ENCODE measurements at regions not wholly inside any gene's neighbourhood (a gene's known extent, or its start where the extent isn't known, plus 50 kb on each side); places are given as distances from the start of the nearest gene placed in this dataset.
"Not testable (repeated sequence)": the region's sequence is repeated elsewhere in the genome, so short reads cannot be mapped to it uniquely, and the experiment has no call there.

DNA sequence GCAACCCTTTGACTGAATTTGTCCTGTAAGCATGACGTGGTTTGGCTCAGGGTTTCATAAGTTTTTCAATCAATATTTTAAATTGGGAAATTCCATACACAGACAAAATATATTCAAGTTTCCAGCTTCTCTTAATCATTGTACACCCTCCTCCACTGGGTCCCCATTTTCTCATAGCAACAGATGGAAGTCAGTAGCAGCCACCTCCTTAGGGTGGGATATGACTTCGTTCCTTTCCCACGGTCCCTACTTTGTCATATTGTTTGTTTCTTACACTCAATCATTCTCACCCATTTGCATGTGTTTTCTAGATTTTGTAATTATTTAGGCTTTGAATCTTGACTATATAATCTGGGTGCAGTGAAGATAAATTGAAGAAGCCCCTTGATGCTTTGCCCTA, 664.5 kb upstream of the IGFBP7 start:
- 80 to 81% methylated on average over 3 of the region's 3 CpGs for WGBS, 2 donors
- Histone ChIP-seq H3K4me3 (ENCODE audit: low read depth in 1 of 2, low read length in 2 of 2) (no peak overlapping the region), H3K9me3 (ENCODE audit: control insufficient read depth in 2 of 2, insufficient read depth in 1 of 2, low read depth in 1 of 2, low read length in 1 of 2) (no peaks in the 10 kb centered on the region), H3K4me1 (ENCODE audit: control insufficient read depth in 2 of 2, insufficient read depth in 2 of 2, low read length in 1 of 2) (no peaks in the 10 kb centered on the region), H3K27me3 (ENCODE audit: control insufficient read depth in 1 of 2, insufficient read depth in 2 of 2, low read length in 2 of 2) (no peaks in the 10 kb centered on the region), H3K27ac (ENCODE audit: low read depth in 2 of 2, low read length in 1 of 2) (no peak overlapping the region), H3K36me3 (ENCODE audit: control insufficient read depth in 2 of 2, insufficient read depth in 2 of 2, low read length in 1 of 2) (no peaks in the 10 kb centered on the region)

DNA sequence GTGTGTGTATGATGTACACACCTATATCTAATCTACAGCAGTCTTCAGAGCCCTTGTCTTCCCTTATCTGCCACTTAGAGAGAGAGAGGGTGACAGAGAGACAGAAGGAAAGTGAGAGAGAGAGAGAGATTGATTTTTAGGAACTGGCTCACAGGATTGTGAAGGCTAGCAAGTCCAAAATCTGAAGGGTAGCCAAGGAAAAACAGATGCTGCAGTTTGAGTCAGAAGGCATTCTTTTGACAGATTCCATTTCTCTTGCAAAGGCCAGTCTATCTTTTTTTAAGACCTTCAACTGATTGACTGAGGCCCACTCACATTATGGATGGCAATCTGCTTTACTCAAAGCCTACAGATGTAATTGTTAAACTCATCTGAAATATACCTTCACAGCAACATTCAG, 664.0 kb upstream of the IGFBP7 start:
- H3K27me3 ChIP-seq (ENCODE audit: control insufficient read depth in 1 of 2, insufficient read depth in 2 of 2, low read length in 2 of 2) = no peaks in the 10 kb centered on the region
- no peak overlapping the region for H3K27ac ChIP-seq (ENCODE audit: low read depth in 2 of 2, low read length in 1 of 2)
- no peaks in the 10 kb centered on the region for H3K9me3 ChIP-seq (ENCODE audit: control insufficient read depth in 2 of 2, insufficient read depth in 1 of 2, low read depth in 1 of 2, low read length in 1 of 2)
- H3K36me3 ChIP-seq (ENCODE audit: control insufficient read depth in 2 of 2, insufficient read depth in 2 of 2, low read length in 1 of 2) = no peaks in the 10 kb centered on the region
- H3K4me3 ChIP-seq (ENCODE audit: low read depth in 1 of 2, low read length in 2 of 2) = no peak overlapping the region
- no peaks in the 10 kb centered on the region for H3K4me1 ChIP-seq (ENCODE audit: control insufficient read depth in 2 of 2, insufficient read depth in 2 of 2, low read length in 1 of 2)

DNA sequence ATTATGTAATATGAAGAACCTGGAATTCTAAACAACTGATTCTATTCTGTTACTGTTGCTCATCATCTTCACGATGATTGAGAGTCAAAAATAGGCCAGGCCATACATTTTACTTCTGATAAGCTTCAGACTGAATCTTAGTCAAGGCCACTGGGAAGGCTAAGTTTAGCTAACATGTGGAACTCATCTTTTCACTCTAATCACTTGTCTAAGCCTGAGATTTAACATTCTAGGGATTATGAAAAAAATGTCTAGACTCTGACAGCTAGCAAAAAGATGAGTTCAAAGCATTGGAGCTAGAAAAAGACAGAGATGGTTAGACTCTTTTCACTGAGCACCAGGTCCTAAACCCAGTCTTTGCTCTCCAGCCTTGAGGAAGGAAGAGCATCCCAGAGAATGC, 656.2 kb upstream of the IGFBP7 start:
- H3K27ac ChIP-seq (ENCODE audit: low read depth in 2 of 2, low read length in 1 of 2) = no peak overlapping the region
- no peak overlapping the region for H3K4me3 ChIP-seq (ENCODE audit: low read depth in 1 of 2, low read length in 2 of 2)
- H3K27me3 ChIP-seq (ENCODE audit: control insufficient read depth in 1 of 2, insufficient read depth in 2 of 2, low read length in 2 of 2) = no peaks in the 10 kb centered on the region
- 44 to 69% methylated on average over 1 of the region's 1 CpG for WGBS, 2 donors
- H3K9me3 ChIP-seq (ENCODE audit: control insufficient read depth in 2 of 2, insufficient read depth in 1 of 2, low read depth in 1 of 2, low read length in 1 of 2) = no peaks in the 10 kb centered on the region
- no peaks in the 10 kb centered on the region for H3K4me1 ChIP-seq (ENCODE audit: control insufficient read depth in 2 of 2, insufficient read depth in 2 of 2, low read length in 1 of 2)
- no peaks in the 10 kb centered on the region for H3K36me3 ChIP-seq (ENCODE audit: control insufficient read depth in 2 of 2, insufficient read depth in 2 of 2, low read length in 1 of 2)

DNA sequence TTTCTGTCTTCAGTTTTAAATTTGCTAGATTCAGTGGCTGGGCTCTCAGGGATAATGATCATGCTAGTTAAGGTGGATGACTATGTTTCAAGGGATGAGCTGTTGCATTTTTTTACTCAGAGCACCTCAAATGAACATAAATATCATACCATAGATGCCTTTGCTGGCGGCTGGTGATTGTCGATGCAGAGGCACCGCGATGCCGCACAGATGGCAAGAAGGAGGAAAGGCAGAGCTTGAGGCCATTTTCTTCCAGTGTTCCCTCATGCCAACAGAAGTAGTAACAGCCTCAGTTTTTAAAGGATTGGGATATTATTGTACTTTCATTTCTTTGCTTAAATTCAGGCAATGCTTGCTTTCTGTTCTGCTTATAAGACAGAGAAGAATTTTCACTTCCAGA, 654.7 kb upstream of the IGFBP7 start:
- WGBS, 2 donors = 91 to 92% methylated on average over 5 of the region's 5 CpGs
- H3K27ac ChIP-seq (ENCODE audit: low read depth in 2 of 2, low read length in 1 of 2) = no peak overlapping the region
- no peaks in the 10 kb centered on the region for H3K27me3 ChIP-seq (ENCODE audit: control insufficient read depth in 1 of 2, insufficient read depth in 2 of 2, low read length in 2 of 2)
- no peaks in the 10 kb centered on the region for H3K36me3 ChIP-seq (ENCODE audit: control insufficient read depth in 2 of 2, insufficient read depth in 2 of 2, low read length in 1 of 2)
- H3K4me3 ChIP-seq (ENCODE audit: low read depth in 1 of 2, low read length in 2 of 2) = no peak overlapping the region
- no peaks in the 10 kb centered on the region for H3K4me1 ChIP-seq (ENCODE audit: control insufficient read depth in 2 of 2, insufficient read depth in 2 of 2, low read length in 1 of 2)
- H3K9me3 ChIP-seq (ENCODE audit: control insufficient read depth in 2 of 2, insufficient read depth in 1 of 2, low read depth in 1 of 2, low read length in 1 of 2) = no peaks in the 10 kb centered on the region

DNA sequence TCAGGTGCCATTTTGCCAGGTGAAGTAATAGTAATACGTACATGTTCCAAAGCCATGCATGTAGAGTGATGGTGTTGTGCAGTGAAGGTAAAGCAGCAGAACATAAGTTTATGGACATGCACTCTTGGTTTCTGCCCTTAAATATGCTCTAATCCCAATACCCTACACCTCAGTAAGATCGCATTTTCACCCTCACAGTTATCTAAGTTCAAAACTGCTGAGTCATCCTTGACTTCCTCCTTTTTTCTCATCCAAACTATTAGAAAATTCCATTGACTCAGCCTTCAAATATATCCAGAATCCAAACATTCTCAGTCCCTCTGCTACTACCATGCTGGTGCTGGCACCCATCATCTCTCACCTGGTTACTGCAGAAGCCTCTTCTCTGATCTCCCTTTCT, 652.9 kb upstream of the IGFBP7 start:
- no peaks in the 10 kb centered on the region for H3K27me3 ChIP-seq (ENCODE audit: control insufficient read depth in 1 of 2, insufficient read depth in 2 of 2, low read length in 2 of 2)
- no peak overlapping the region for H3K27ac ChIP-seq (ENCODE audit: low read depth in 2 of 2, low read length in 1 of 2)
- no peaks in the 10 kb centered on the region for H3K9me3 ChIP-seq (ENCODE audit: control insufficient read depth in 2 of 2, insufficient read depth in 1 of 2, low read depth in 1 of 2, low read length in 1 of 2)
- no peaks in the 10 kb centered on the region for H3K36me3 ChIP-seq (ENCODE audit: control insufficient read depth in 2 of 2, insufficient read depth in 2 of 2, low read length in 1 of 2)
- no peaks in the 10 kb centered on the region for H3K4me1 ChIP-seq (ENCODE audit: control insufficient read depth in 2 of 2, insufficient read depth in 2 of 2, low read length in 1 of 2)
- 73 to 76% methylated on average over 2 of the region's 2 CpGs for WGBS, 2 donors
- H3K4me3 ChIP-seq (ENCODE audit: low read depth in 1 of 2, low read length in 2 of 2) = no peak overlapping the region

DNA sequence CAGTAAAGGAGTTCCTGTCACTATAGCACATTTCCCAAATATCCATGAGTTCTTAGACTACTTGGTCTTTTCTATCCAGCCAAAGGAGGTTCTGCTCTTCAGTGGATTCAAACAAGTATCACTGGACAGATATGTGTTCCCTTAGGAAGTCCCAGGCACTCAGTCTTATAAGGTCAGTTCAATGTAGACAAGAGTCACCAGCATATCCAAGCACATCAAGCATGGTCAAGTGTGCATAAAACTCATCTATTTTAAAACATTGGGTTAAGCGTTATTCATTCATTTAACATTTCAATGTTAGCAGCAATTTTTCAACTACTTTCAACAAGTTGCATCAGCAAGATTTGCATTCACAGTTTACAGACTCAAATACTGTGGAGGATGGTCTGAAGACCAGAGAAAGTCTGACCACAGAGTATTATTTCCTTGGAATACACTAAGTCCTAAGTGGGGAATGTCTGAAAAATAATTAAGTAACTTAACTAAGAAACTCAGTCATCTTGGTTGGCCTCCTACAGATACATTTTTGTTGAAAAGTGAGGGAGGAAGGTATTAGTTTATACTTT, 630.5 kb upstream of the IGFBP7 start:
- H3K9me3 ChIP-seq (ENCODE audit: control insufficient read depth in 2 of 2, insufficient read depth in 1 of 2, low read depth in 1 of 2, low read length in 1 of 2) = no peaks in the 10 kb centered on the region
- no peaks in the 10 kb centered on the region for H3K36me3 ChIP-seq (ENCODE audit: control insufficient read depth in 2 of 2, insufficient read depth in 2 of 2, low read length in 1 of 2)
- no peak overlapping the region for H3K4me3 ChIP-seq (ENCODE audit: low read depth in 1 of 2, low read length in 2 of 2)
- WGBS, 2 donors = 91 to 92% methylated on average over 1 of the region's 1 CpG
- H3K27me3 ChIP-seq (ENCODE audit: control insufficient read depth in 1 of 2, insufficient read depth in 2 of 2, low read length in 2 of 2) = no peaks in the 10 kb centered on the region
- H3K4me1 ChIP-seq (ENCODE audit: control insufficient read depth in 2 of 2, insufficient read depth in 2 of 2, low read length in 1 of 2) = no peaks in the 10 kb centered on the region
- H3K27ac ChIP-seq (ENCODE audit: low read depth in 2 of 2, low read length in 1 of 2) = no peak overlapping the region

DNA sequence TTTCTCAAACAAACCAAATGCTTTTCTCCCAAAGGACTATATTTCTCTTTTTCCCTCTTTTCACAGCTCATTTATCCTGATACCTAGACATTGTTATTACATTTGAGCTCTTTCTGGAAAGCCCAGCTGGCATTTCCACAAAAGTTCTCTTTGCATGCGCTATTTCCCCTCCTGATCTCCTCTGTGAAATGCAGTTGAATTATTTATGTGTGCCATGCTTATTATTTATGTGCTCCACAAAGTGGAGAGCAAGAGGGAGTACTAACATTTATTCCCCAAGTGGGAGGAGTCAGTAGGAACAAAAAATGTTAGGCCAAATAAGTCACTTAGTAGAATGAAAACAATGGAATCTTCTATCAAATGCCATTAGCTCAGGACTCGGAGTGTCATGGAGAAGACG, 626.6 kb upstream of the IGFBP7 start:
- WGBS, 2 donors = 76 to 81% methylated on average over 3 of the region's 3 CpGs

DNA sequence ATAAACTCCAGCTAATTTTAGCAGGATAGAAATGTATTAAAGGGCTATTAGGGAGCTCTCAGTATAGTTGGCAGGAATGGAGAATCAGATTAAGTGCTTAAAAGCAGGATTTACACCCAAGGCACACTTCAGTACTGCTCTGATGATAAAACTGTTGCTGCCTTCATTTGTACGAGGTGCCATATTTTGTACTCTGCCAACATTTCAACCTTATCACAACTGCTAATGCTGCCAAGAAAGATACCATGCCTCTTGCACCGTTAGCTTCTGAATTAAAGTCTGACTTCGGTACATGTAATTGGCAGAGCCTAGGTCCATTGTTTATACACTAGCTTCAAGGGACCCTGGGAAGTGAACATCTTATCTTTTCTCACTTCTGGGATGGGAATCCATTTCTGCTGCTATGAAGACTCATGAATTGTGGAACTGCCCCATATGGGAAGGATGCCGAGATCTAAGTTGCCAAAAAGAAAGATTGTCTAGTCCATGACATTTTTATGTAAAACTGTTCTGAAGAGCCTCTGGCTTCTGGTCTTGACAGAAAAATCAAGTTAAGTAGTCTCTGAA, 624.0 kb upstream of the IGFBP7 start:
- Histone ChIP-seq H3K36me3 (ENCODE audit: control insufficient read depth in 2 of 2, insufficient read depth in 2 of 2, low read length in 1 of 2) (no peaks in the 10 kb centered on the region), H3K27me3 (ENCODE audit: control insufficient read depth in 1 of 2, insufficient read depth in 2 of 2, low read length in 2 of 2) (no peaks in the 10 kb centered on the region), H3K4me1 (ENCODE audit: control insufficient read depth in 2 of 2, insufficient read depth in 2 of 2, low read length in 1 of 2) (no peaks in the 10 kb centered on the region), H3K4me3 (ENCODE audit: low read depth in 1 of 2, low read length in 2 of 2) (no peak overlapping the region), H3K9me3 (ENCODE audit: control insufficient read depth in 2 of 2, insufficient read depth in 1 of 2, low read depth in 1 of 2, low read length in 1 of 2) (no peaks in the 10 kb centered on the region), H3K27ac (ENCODE audit: low read depth in 2 of 2, low read length in 1 of 2) (no peak overlapping the region)
- WGBS, 2 donors = 66 to 69% methylated on average over 4 of the region's 4 CpGs

More for the DNA sequence above, 626.6 kb upstream of the IGFBP7 start:
- no peaks in the 10 kb centered on the region for H3K9me3 ChIP-seq (ENCODE audit: control insufficient read depth in 2 of 2, insufficient read depth in 1 of 2, low read depth in 1 of 2, low read length in 1 of 2)
- H3K27ac ChIP-seq (ENCODE audit: low read depth in 2 of 2, low read length in 1 of 2) = no peak overlapping the region
- H3K27me3 ChIP-seq (ENCODE audit: control insufficient read depth in 1 of 2, insufficient read depth in 2 of 2, low read length in 2 of 2) = no peaks in the 10 kb centered on the region
- no peaks in the 10 kb centered on the region for H3K4me1 ChIP-seq (ENCODE audit: control insufficient read depth in 2 of 2, insufficient read depth in 2 of 2, low read length in 1 of 2)
- H3K4me3 ChIP-seq (ENCODE audit: low read depth in 1 of 2, low read length in 2 of 2) = no peak overlapping the region
- H3K36me3 ChIP-seq (ENCODE audit: control insufficient read depth in 2 of 2, insufficient read depth in 2 of 2, low read length in 1 of 2) = no peaks in the 10 kb centered on the region

DNA sequence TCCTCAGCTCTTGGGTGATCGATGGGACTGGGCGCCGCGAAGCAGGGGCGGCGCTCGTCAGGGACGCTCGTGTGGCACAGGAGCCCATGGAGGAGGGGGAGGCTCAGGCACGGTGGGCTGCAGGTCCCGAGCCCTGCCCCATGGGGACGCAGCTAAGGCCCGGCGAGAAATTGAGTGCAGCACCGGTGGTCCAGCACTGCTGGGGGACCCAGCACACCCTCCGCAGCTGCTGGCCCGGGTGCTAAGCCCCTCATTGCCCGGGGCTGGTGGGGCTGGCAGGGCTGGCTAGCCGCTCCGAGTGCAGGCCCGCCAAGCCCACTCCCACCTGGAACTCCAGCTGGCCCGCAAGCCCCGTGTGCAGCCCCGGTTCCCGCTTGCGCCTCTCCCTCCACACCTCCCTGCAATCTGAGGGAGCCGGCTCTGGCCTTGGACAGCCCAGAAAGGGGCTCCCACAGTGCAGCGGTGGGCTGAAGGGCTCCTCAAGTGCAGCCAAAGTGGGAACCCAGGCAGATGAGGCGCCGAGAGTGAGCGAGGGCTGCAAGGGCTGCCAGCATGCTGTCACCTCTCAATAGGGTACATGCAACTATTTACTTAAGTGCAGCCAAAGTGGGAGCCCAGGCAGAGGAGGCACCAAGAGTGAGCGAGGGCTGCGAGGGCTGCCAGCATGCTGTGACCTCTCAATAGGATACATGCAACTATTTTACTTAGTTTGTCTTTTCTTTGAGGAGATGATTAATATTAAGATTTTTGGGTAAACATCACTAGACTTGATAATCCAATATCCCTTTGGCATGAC, 619.8 kb upstream of the IGFBP7 start:
- WGBS, 2 donors = 89 to 90% methylated on average over 30 to 33 of the region's 33 CpGs
- H3K4me1 ChIP-seq (ENCODE audit: control insufficient read depth in 2 of 2, insufficient read depth in 2 of 2, low read length in 1 of 2) = not testable (repeated sequence)

DNA sequence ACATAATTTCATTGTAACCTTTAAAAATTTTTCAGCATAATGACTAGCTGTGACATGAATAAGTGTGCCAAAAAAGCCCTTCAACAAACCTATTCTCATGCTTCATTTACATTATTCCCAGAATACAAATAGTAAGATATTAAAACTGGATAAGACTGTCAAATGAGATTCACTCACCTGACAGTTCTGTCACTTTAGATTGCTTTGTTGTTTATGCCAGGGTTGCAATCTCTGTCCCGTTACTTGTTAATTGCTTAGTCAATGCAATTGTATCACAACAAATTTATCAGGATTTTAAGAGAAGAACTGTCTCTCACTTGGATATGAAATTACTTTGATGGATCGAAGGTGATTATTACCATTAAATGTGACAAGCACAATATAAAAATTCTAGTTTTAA, 616.0 kb upstream of the IGFBP7 start:
- H3K4me1 ChIP-seq (ENCODE audit: control insufficient read depth in 2 of 2, insufficient read depth in 2 of 2, low read length in 1 of 2) = no peaks in the 10 kb centered on the region
- no peaks in the 10 kb centered on the region for H3K9me3 ChIP-seq (ENCODE audit: control insufficient read depth in 2 of 2, insufficient read depth in 1 of 2, low read depth in 1 of 2, low read length in 1 of 2)
- H3K36me3 ChIP-seq (ENCODE audit: control insufficient read depth in 2 of 2, insufficient read depth in 2 of 2, low read length in 1 of 2) = no peaks in the 10 kb centered on the region
- H3K4me3 ChIP-seq (ENCODE audit: low read depth in 1 of 2, low read length in 2 of 2) = no peak overlapping the region
- no peaks in the 10 kb centered on the region for H3K27me3 ChIP-seq (ENCODE audit: control insufficient read depth in 1 of 2, insufficient read depth in 2 of 2, low read length in 2 of 2)
- WGBS, 2 donors = 51 to 70% methylated on average over 2 of the region's 2 CpGs
- no peak overlapping the region for H3K27ac ChIP-seq (ENCODE audit: low read depth in 2 of 2, low read length in 1 of 2)

More for the DNA sequence above, 619.8 kb upstream of the IGFBP7 start:
- H3K9me3 ChIP-seq (ENCODE audit: control insufficient read depth in 2 of 2, insufficient read depth in 1 of 2, low read depth in 1 of 2, low read length in 1 of 2); H3K27ac ChIP-seq (ENCODE audit: low read depth in 2 of 2, low read length in 1 of 2); H3K4me3 ChIP-seq (ENCODE audit: low read depth in 1 of 2, low read length in 2 of 2); H3K27me3 ChIP-seq (ENCODE audit: control insufficient read depth in 1 of 2, insufficient read depth in 2 of 2, low read length in 2 of 2); H3K36me3 ChIP-seq (ENCODE audit: control insufficient read depth in 2 of 2, insufficient read depth in 2 of 2, low read length in 1 of 2): not testable (repeated sequence)

All from esophagus (tissue), 2 donors.